HG03521 (cell line): ENCODE measurements at regions not wholly inside any gene's neighbourhood (a gene's known extent, or its start where the extent isn't known, plus 50 kb on each side); places are given as distances from the start of the nearest gene placed in this dataset.
"Not testable (repeated sequence)": the region's sequence is repeated elsewhere in the genome, so short reads cannot be mapped to it uniquely, and the experiment has no call there.

Experiments used
- ATAC-seq: cut with Tn5 transposase; IDR thresholded peaks from one replicate; pipeline ENCODE4 v1.9.1; 2021; ENCODE audit warnings: mild to moderate bottlenecking, moderate library complexity; ENCODE audit not compliant: unreplicated experiment

DNA sequence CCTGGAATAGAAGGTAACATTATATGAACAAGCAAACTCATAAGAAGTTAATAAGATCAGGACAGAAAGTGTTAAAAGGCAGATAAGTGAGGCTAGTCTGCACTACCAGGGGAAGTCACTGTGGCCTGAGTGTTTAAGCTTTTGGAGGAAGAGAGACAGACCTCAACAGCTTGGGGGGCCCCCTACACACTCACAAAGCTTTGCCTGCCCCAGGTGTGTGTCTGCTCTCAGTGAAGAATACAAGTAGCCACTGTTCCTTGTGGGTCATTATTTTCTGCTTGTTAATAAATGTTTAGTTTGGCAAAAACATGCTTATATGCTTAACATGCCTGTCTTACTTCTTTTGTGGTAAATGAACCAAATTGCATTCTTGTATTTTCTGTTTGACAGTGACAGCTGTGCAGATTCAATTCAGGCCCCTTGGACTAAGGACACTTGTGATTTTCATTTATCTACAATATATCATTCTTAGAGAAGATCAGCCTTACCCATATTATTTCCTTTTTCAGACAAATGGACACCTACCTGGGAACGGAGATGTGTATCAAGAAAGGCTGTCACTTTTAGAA, 50.7 kb upstream of the C12orf71 start:
- ATAC-seq = no peak

DNA sequence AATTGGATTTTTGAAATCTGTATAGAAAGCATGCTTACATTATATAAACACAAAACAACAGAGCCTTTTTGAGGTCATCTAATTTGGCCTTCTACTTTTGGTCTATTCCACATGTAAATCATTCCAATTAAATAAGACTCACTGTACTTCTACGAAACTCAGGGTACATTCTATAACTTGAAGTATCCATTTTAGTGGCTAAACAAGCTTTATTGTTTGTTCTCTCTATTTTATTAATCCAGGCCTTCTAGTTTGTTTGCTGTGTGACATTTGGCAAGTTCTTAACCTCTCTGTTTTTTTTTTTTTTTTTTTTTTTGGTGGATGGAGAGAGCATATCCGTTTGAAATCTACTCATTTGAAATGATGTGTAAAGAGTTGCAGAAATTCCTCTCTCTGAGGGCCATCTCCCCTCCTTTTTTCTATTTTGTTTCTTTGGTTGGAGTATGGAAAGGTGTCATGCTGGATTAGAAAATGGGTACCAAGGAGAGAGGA, 58.1 kb upstream of the C12orf71 start:
- ATAC-seq = no peak

GRCh38 chr12:27142101-27142721, 59.8 kb upstream of the C12orf71 start:
- no peak for ATAC-seq

DNA sequence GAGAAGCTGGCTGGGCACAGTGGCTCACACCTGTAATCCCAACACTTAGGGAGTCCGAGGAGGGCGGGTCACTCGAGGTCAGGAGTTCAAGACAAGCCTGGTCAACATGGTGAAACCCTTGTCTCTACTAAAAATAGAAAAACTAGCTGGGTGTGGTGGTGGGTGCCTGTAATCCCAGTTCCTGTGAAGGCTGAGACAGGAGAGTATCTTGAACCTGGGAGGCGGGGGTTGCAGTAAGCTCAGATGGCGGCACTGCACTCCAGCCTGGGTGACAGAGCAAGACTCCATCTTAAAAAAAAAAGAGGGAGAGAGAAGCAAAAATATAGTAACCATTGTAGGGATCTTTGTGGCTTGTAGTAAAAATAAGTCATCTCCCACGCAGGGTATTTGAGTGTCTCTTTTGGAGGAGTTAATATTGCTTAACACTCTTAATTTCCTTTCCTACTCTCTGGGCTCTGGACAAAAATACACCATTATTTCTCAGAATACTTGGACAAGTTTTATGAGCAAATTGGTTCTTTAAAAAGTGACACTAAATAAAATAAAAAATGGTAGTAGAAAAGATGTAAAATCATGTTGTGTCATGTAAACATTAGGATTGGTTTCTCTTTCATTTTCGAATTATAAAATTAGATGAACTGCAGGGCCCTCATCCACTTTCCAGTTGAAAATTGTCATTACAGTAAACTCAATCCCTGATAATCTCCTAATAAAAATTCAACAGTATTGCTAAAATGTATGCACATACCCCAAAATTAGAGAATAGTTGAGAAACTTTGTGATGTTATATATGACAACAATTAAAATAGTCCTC, 61.1 kb upstream of the C12orf71 start:
- no peak for ATAC-seq

GRCh38 chr12:27145725-27146124, 63.3 kb upstream of the C12orf71 start:
- ATAC-seq = not testable (repeated sequence)

DNA sequence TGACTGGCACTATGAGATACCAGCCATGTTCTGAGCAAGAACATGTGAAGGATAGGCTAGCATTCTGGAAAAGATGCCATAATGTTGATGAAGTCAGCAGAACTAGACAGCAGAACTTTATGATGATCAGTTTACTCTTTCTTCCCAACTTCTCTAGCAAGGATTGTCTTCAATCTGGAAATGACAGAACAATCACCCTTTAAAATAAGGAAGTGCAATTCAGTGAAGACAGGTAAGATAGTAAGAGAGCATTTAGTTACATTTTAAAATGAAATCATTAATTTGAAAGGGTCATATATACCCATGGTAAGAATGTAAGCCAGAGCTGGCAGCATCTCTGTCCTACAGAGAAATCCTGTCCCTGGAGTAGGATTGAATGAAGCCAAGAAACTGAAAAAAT, 66.0 kb upstream of the C12orf71 start:
- ATAC-seq = no peak

GRCh38 chr12:27148791-27149190, 66.4 kb upstream of the C12orf71 start:
- ATAC-seq = no peak

DNA sequence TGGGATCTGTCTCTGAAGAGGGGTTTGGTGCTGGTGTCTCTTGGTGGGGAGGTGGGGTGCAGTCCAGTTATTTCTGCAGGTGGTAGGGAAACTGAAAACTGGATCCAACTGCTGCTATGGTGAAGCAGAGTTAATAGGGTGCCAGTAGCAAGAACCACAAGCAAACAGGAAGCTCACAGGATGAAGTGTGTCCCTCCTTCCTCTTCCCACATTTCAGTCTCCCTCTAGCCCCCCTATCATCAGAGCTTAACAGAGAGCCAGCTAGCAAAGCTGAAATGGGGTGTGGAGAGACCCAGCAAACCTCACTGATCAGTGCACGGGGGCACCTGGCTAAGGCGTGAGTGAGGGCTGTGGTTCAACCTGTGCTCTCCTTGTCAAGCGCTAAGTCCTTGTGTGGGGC, 69.1 kb upstream of the C12orf71 start:
- no peak for ATAC-seq

DNA sequence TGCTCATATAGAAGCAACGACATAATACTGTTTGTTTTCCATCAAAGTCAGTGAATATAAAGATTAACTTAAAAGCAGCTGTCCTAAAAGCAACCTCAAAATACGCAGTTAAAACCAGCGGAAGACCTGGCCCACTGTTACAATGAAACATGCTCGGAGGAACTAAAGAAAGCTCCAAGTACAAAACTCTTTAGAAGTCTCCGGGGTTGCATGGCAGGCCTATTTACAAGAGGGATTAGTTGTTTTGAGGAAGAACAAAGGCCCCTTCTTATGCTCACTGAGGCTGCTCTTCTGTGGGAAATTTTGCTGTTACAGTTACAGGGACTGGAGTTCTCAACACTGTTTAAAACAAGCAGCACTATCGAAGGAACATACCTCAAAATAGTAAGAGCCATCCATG, 75.9 kb upstream of the C12orf71 start:
- ATAC-seq = no peak

- ATAC-seq = peak; percentile 68
Observed at GRCh38 chr12:27161458-27162228, 79.3 kb upstream of the C12orf71 start.

DNA sequence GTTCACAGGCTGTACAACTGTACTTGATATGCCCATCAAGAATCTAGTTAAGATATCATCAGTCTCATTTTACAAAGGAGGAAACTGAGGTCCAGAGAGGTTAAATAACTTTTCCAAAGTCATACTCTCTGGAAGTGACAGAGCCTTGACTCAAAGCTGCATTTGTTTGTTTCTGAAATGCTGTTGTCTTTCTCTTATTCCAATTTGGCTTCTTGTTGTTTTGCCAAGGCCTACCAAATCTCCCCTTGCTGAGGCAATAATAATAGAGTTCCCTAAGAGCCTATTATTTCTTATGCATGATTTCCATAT, 79.8 kb upstream of the C12orf71 start:
- no peak for ATAC-seq

GRCh38 chr12:27163048-27163715, 80.8 kb upstream of the C12orf71 start:
- ATAC-seq = no peak

DNA sequence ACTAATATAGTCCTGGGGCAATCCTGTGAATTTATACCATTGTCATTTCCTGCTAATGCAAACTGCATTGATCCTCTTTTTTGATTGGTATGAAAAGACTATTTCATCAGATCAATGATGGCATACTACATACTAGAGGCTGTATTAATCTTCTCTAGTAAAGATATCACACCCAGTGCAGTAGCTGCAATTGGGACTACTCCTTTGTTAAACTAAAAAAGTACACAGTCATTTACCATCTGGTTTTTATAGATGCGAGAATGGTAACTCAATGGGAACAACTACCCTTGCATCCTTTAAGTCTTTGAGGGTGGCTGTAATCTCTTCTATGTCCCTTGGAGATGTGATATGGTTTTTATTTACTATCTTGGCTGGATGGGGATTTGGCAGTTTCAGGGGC, 80.2 kb upstream of the STK38L start:
- ATAC-seq = no peak

DNA sequence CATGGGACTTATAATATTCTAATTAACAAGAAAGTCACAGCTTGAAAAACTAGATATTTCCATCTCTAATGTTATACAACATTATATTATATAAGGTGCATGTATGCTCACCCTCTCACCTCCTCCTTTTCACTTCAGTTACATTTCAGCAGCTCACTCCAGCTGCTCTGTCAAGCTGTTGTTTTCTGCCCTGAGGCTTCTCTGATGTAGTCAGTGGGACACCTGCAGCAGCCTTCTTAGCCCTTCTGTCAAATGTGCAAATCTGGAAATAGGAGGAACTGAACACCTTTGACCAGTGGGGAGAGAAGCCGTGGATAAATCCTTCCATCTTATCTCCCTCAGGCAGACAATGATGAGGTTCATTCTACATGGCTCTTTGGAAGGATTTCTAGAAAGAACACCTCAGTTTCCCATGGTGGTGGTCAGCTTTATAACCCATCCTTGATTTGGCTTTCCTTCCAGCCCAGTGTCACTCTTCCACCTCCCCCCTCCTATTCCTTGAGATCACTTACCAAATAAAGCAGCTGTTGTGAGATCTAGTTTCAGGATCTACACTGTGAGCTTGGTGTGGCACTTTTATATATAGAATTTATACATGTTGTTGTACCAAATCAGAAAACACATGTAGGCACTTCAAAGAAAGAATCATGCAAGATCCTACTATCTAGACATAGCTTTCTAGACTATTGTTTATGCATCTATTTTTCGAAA, 79.6 kb upstream of the STK38L start:
- no peak for ATAC-seq

GRCh38 chr12:27165958-27166357, 78.1 kb upstream of the STK38L start:
- ATAC-seq = not testable (repeated sequence)

- ATAC-seq = not testable (repeated sequence)
Observed at GRCh38 chr12:27171494-27171893, 72.6 kb upstream of the STK38L start.

- no peak for ATAC-seq
Observed at GRCh38 chr12:27176765-27177164, 67.3 kb upstream of the STK38L start.

DNA sequence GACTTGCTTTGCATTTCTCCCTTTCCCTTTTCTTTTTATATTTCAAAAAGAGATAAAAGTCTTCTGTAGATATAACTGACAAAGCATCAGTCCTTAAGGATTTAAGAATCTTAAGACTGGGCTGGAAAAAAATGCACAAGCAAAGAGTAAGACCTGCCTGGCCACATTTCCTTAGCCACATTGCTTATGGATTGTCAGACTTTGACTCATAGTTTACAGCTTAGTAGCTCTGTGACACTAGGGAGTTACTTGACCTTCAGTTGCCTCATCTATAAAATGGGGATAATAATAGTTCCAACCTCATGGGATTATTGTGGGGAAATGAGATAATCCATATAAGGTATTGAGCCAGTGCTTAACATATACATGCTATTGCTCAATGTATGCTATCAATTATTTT, 66.4 kb upstream of the STK38L start:
- ATAC-seq = no peak

GRCh38 chr12:27178255-27178654, 65.8 kb upstream of the STK38L start:
- ATAC-seq = no peak

- no peak for ATAC-seq
Observed at GRCh38 chr12:27178723-27179399, 65.2 kb upstream of the STK38L start.
